B cell (primary cell): ENCODE measurements at regions not wholly inside any gene's neighbourhood (a gene's known extent, or its start where the extent isn't known, plus 50 kb on each side); places are given as distances from the start of the nearest gene placed in this dataset.

ENCODE experiments used
- ATAC-seq: fragments of 200-7000 bp; cut with Tn5 transposase; one replicate; pipeline ENCODE4 v1.10.0; 2021; ENCODE audit warnings: low read depth, mild to moderate bottlenecking, moderate number of reproducible peaks, moderate library complexity
- CTCF ChIA-PET: fragments of 350-600 bp; sonication (Branson Sonifier 250); formaldehyde crosslinking; loops from one replicate; lab custom pipeline; 2021; ENCODE audit warnings: antibody characterized with exemption, inconsistent platforms; lab: Charles Lee
- POLR2A ChIA-PET: fragments of 350-600 bp; sonication (Branson Sonifier 250); formaldehyde crosslinking; loops from one replicate; lab custom pipeline; 2021; ENCODE audit warnings: antibody characterized with exemption; lab: Charles Lee
- DNase-seq: peaks from one replicate; pipeline ENCODE4 v3.0.0; 2013
- H2AFZ ChIP-seq: 2 replicates; pipeline ENCODE4 v1.6.1; 2012; ENCODE audit warnings: mild to moderate bottlenecking, low read depth, low read length; ENCODE audit not compliant: insufficient read depth, poor library complexity, severe bottlenecking
- H3K27ac ChIP-seq, 2 donors: 1 replicate in 1 of 2; 2 replicates in 1 of 2; pipeline ENCODE4 v1.5.1; 2012 to 2013; ENCODE audit warnings: low read length in 2 of 2, mild to moderate bottlenecking in 2 of 2, moderate library complexity in 1 of 2
- H3K27me3 ChIP-seq, 4 experiments: fragments of 200-600 bp in 1 of 4; sonication (generic) in 1 of 4; replicated peaks in 1 of 4; 1 replicate in 2 of 4; 2 replicates in 2 of 4; pipeline versions ENCODE4 v1.6.1 to v1.7.0; 2013 to 2016; ENCODE audit warnings: low read length in 3 of 4, mild to moderate bottlenecking in 2 of 4, mixed read lengths in 1 of 4, moderate library complexity in 1 of 4; ENCODE audit not compliant: insufficient read depth in 4 of 4, control insufficient read depth in 3 of 4; ENCODE audit errors: control extremely low read depth in 1 of 4
- H3K36me3 ChIP-seq, 2 experiments: replicated peaks in 1 of 2; 1 replicate in 1 of 2; 2 replicates in 1 of 2; pipeline versions ENCODE4 v1.6.1 to v1.7.1; 2013; ENCODE audit warnings: low read length in 1 of 2; ENCODE audit not compliant: insufficient read depth in 2 of 2, control insufficient read depth in 1 of 2; ENCODE audit errors: control extremely low read depth in 1 of 2, extremely low read depth in 1 of 2
- H3K4me1 ChIP-seq, 2 donors: fragments of 200-600 bp in 1 of 2; sonication (generic) in 1 of 2; 1 replicate in 1 of 2; 2 replicates in 1 of 2; pipeline versions ENCODE4 v1.5.1 to v1.6.1; 2013 to 2017; ENCODE audit warnings: low read length in 2 of 2; ENCODE audit not compliant: control insufficient read depth in 2 of 2, insufficient read depth in 2 of 2
- H3K4me2 ChIP-seq: replicated peaks from 2 replicates; pipeline ENCODE3; 2012; ENCODE audit warnings: mild to moderate bottlenecking, low read depth, low read length; ENCODE audit not compliant: poor library complexity, severe bottlenecking
- H3K4me3 ChIP-seq, 5 experiments: fragments of 200-600 bp in 1 of 5; sonication (generic) in 1 of 5; 1 replicate in 3 of 5; 2 replicates in 2 of 5; pipeline versions ENCODE4 v1.5.1 to v1.7.0; 2011 to 2016; ENCODE audit warnings: low read length in 4 of 5, mild to moderate bottlenecking in 4 of 5, low read depth in 2 of 5, control low read depth in 1 of 5, moderate library complexity in 1 of 5; ENCODE audit not compliant: insufficient read depth in 1 of 5; ENCODE audit errors: control extremely low read depth in 1 of 5, extremely low read depth in 1 of 5
- H3K79me2 ChIP-seq: fragments of 200-600 bp; sonication (generic); one replicate; pipeline ENCODE4 v1.6.0; 2016; ENCODE audit warnings: low read length; ENCODE audit not compliant: control insufficient read depth, insufficient read depth
- H3K9ac ChIP-seq: fragments of 200-600 bp; sonication (generic); 2 replicates; pipeline ENCODE4 v1.6.1; 2017; ENCODE audit warnings: mild to moderate bottlenecking, low read length, moderate library complexity
- H3K9me3 ChIP-seq, 3 donors: one replicate each; pipeline versions ENCODE4 v1.6.1 to v1.7.1; 2013; ENCODE audit warnings: low read length in 2 of 3; ENCODE audit not compliant: control insufficient read depth in 2 of 3, insufficient read depth in 1 of 3; ENCODE audit errors: control extremely low read depth in 1 of 3
- H4K20me1 ChIP-seq: 2 replicates; pipeline ENCODE4 v1.6.0; 2012; ENCODE audit warnings: mild to moderate bottlenecking, low read length; ENCODE audit not compliant: insufficient read depth, control insufficient read depth, poor library complexity, severe bottlenecking
- H3K27ac Mint-ChIP-seq: one replicate; pipeline ENCODE4 v1.8.0; 2021; ENCODE audit warnings: mixed read lengths
- H3K27me3 Mint-ChIP-seq: one replicate; pipeline ENCODE4 v1.8.0; 2021; ENCODE audit warnings: mixed read lengths
- H3K4me1 Mint-ChIP-seq: one replicate; pipeline ENCODE4 v1.8.0; 2021; ENCODE audit warnings: mixed read lengths
- H3K4me3 Mint-ChIP-seq: one replicate; pipeline ENCODE4 v1.8.0; 2021; ENCODE audit warnings: mixed read lengths
- H3K9me3 Mint-ChIP-seq: one replicate; pipeline ENCODE4 v1.8.0; 2022; ENCODE audit warnings: mixed read lengths; ENCODE audit not compliant: insufficient read depth
- CTCF ChIP-seq: fragments of 200-600 bp; IDR thresholded peaks from one replicate; pipeline ENCODE4 v1.8.0; 2022; ENCODE audit warnings: antibody characterized with exemption, mild to moderate bottlenecking
- EZH2 ChIP-seq: IDR thresholded peaks from 2 replicates; pipeline ENCODE4 v1.6.1; 2012; ENCODE audit warnings: borderline replicate concordance, low read depth, mild to moderate bottlenecking, moderate library complexity, low read length; ENCODE audit not compliant: insufficient read depth, poor library complexity, severe bottlenecking
- WGBS: methylation state at CpG from one replicate; pipeline ENCODE4 v1.1.5; 2013; ENCODE audit warnings: missing lambda C conversion rate; ENCODE audit not compliant: insufficient coverage; 5-methylcytosine and 5-hydroxymethylcytosine counted together
- intact Hi-C: fragments of 100-400 bp; cut with micrococcal nuclease; formaldehyde crosslinking; loops from one replicate; pipeline ENCODE4 v1.10.0; 2022

- Mint-ChIP-seq H3K27ac (no peak overlapping the region), H3K4me3 (no peak overlapping the region), H3K27me3 (peaks cover 7% of the 10 kb centered on the region), H3K9me3 (no peaks in the 10 kb centered on the region), H3K4me1 (no peaks in the 10 kb centered on the region)
- WGBS: 86% methylated on average over 4 of the region's 5 CpGs
- H3K4me2 ChIP-seq: no peak overlapping the region
- ATAC-seq (no peak), DNase-seq (no peak)
- no peaks in the 10 kb centered on the region for H4K20me1 ChIP-seq
- no peaks in the 10 kb centered on the region for H3K9me3 ChIP-seq
- no peak overlapping the region for H2AFZ ChIP-seq
- no peak overlapping the region for H3K27ac ChIP-seq
- no peak overlapping the region for H3K9ac ChIP-seq
- no peaks in the 10 kb centered on the region for H3K4me1 ChIP-seq
- no peaks in the 10 kb centered on the region for H3K79me2 ChIP-seq
- TF ChIP-seq EZH2: no peak
- TF ChIP-seq CTCF: no peak
- POLR2A ChIA-PET: no interaction called here
- H3K4me3 ChIP-seq: no peak overlapping the region
- H3K36me3 ChIP-seq: no peaks in the 10 kb centered on the region
- intact Hi-C loops: no loop called here
- CTCF ChIA-PET: no interaction called here
- H3K27me3 ChIP-seq: no peaks in the 10 kb centered on the region
Measured at GRCh38 chr15:39466750-39467105, 114.2 kb upstream of the THBS1 start.

- intact Hi-C loops: no loop called here
Measured at GRCh38 chr15:39468331-39468730, 112.5 kb upstream of the THBS1 start.

More at GRCh38 chr15:39468331-39468730, 112.5 kb upstream of the THBS1 start:
- H2AFZ ChIP-seq: no peak overlapping the region
- H4K20me1 ChIP-seq: no peaks in the 10 kb centered on the region
- no peak overlapping the region for H3K4me3 ChIP-seq
- TF ChIP-seq CTCF: no peak
- TF ChIP-seq EZH2: no peak
- Mint-ChIP-seq H3K27ac (no peak overlapping the region), H3K4me3 (no peak overlapping the region), H3K4me1 (no peaks in the 10 kb centered on the region), H3K27me3 (peaks cover 5% of the 10 kb centered on the region), H3K9me3 (no peaks in the 10 kb centered on the region)
- CTCF ChIA-PET: no interaction called here
- H3K4me1 ChIP-seq: no peaks in the 10 kb centered on the region
- no peaks in the 10 kb centered on the region for H3K27me3 ChIP-seq
- no peak overlapping the region for H3K27ac ChIP-seq
- H3K9me3 ChIP-seq: no peaks in the 10 kb centered on the region
- POLR2A ChIA-PET: no interaction called here
- ATAC-seq (no peak), DNase-seq (no peak)
- H3K36me3 ChIP-seq: no peaks in the 10 kb centered on the region
- WGBS: 13% methylated on average over 3 of the region's 4 CpGs
- no peak overlapping the region for H3K9ac ChIP-seq
- no peak overlapping the region for H3K4me2 ChIP-seq
- H3K79me2 ChIP-seq: no peaks in the 10 kb centered on the region
